K562 (cell line): ENCODE measurements at regions not wholly inside any gene's neighbourhood (a gene's known extent, or its start where the extent isn't known, plus 50 kb on each side); places are given as distances from the start of the nearest gene placed in this dataset.

Experiments used
- ATAC-seq: fragments of 200-7000 bp; cut with Tn5 transposase; 3 replicates; pipeline ENCODE4 v1.9.1; 2020; ENCODE audit warnings: moderate library complexity
- BruUV-seq: library from RNA; stranded (reverse); fragments of 400-500 nt; replicated peaks from 2 replicates; lab custom pipeline; 2021; lab: Mats Ljungman, UMichigan
- CTCF ChIA-PET: fragments of 300-600 bp; formaldehyde crosslinking; extraction: SDS; loops from one replicate; lab custom pipeline; 2021; ENCODE audit warnings: low intra/inter-chr PET ratio; lab: Yijun Ruan, JAX
- POLR2A ChIA-PET: fragments of 300-600, 350-650 bp; sonication (Branson Sonifier 250); formaldehyde crosslinking; extraction: SDS; loops from one replicate; lab custom pipeline; 2021; ENCODE audit warnings: antibody characterized with exemption, inconsistent platforms; lab: Yijun Ruan, JAX
- DNase-seq, 4 experiments: peaks; one replicate each; pipeline versions ENCODE4 v3.0.0 to v3.0.0-alpha.2; 2011 to 2018; ENCODE audit warnings: low spot score in 3 of 4, mixed read lengths in 3 of 4; ENCODE audit errors: extremely low read depth in 1 of 4
- FAIRE-seq: peaks from 2 replicates; lab custom pipeline; 2011; peaks lifted over from hg19 to GRCh38; lab: Jason Lieb, UNC
- H2AFZ ChIP-seq: 2 replicates; pipeline ENCODE4 v1.6.0; 2011; ENCODE audit warnings: low read depth, low read length, control low read depth, inconsistent platforms
- H3K27ac ChIP-seq: fragments of 200-600 bp; 3 replicates; pipeline ENCODE4 v1.8.0; 2011; ENCODE audit warnings: low read depth, mild to moderate bottlenecking, control low read depth, inconsistent platforms, low read length, moderate library complexity, mixed read lengths; ENCODE audit errors: extremely low read depth
- H3K27me3 ChIP-seq, 2 experiments: fragments of 300-600 bp in 1 of 2; 2 replicates in 1 of 2; 3 replicates in 1 of 2; pipeline versions ENCODE4 v1.6.0 to v1.8.0; 2011; ENCODE audit warnings: inconsistent platforms in 2 of 2, low read length in 2 of 2, mild to moderate bottlenecking in 1 of 2, mixed read lengths in 1 of 2, moderate library complexity in 1 of 2; ENCODE audit not compliant: control insufficient read depth in 2 of 2, insufficient read depth in 2 of 2
- H3K36me3 ChIP-seq: fragments of 300-600 bp; 3 replicates; pipeline ENCODE4 v1.8.0; 2011; ENCODE audit warnings: mild to moderate bottlenecking, low read length, inconsistent platforms; ENCODE audit not compliant: control insufficient read depth, insufficient read depth
- H3K4me1 ChIP-seq, 2 experiments: fragments of 200-600 bp in 1 of 2; replicated peaks in 1 of 2; 2 replicates in 1 of 2; 3 replicates in 1 of 2; pipeline versions ENCODE4 v1.5.1 to v1.8.0; 2011; ENCODE audit warnings: inconsistent platforms in 2 of 2, low read length in 2 of 2, mild to moderate bottlenecking in 1 of 2, mixed read lengths in 1 of 2, moderate library complexity in 1 of 2; ENCODE audit not compliant: control insufficient read depth in 2 of 2, insufficient read depth in 2 of 2
- H3K4me2 ChIP-seq: 2 replicates; pipeline ENCODE4 v1.6.1; 2011; ENCODE audit warnings: low read length, control low read depth, inconsistent platforms, mixed read lengths; ENCODE audit not compliant: insufficient read depth
- H3K4me3 ChIP-seq: fragments of 200-600 bp; sonication (generic), shearing (Covaris generic); 2 replicates; pipeline ENCODE4 v1.5.1; 2016; ENCODE audit warnings: control low read depth, inconsistent platforms
- H3K79me2 ChIP-seq: fragments of 200-600 bp; 3 replicates; pipeline ENCODE4 v1.8.0; 2011; ENCODE audit warnings: low read length, inconsistent platforms; ENCODE audit not compliant: control insufficient read depth, insufficient read depth
- H3K9ac ChIP-seq, 2 experiments: 2 replicates each; pipeline versions ENCODE4 v1.6.0 to v1.6.1; 2011; ENCODE audit warnings: low read depth in 2 of 2, low read length in 2 of 2, control low read depth in 1 of 2, inconsistent platforms in 1 of 2, mild to moderate bottlenecking in 1 of 2, mixed read lengths in 1 of 2; ENCODE audit not compliant: insufficient read depth in 1 of 2
- H3K9me1 ChIP-seq: one replicate; pipeline ENCODE4 v1.6.0; 2011; ENCODE audit warnings: inconsistent platforms, mild to moderate bottlenecking, low read length, moderate library complexity; ENCODE audit not compliant: control insufficient read depth, insufficient read depth
- H3K9me3 ChIP-seq: replicated peaks from 2 replicates; pipeline ENCODE4 v1.5.1; 2011; ENCODE audit warnings: low read depth, low read length, inconsistent platforms; ENCODE audit not compliant: control insufficient read depth, insufficient read depth
- H4K20me1 ChIP-seq: replicated peaks from 2 replicates; pipeline ENCODE4 v1.6.1; 2011; ENCODE audit warnings: low read length, inconsistent platforms, mixed read lengths; ENCODE audit not compliant: control insufficient read depth, insufficient read depth
- CBFA2T2 ChIP-seq: fragments of 450-650 bp; conservative IDR thresholded peaks from 2 replicates; pipeline ENCODE4 v1.6.1; 2017; ENCODE audit warnings: mild to moderate bottlenecking
- FOXK2 ChIP-seq, 2 experiments: fragments of 450-650 bp; IDR thresholded peaks in 1 of 2; conservative IDR thresholded peaks in 1 of 2; 2 replicates each; pipeline ENCODE4 v1.6.1; 2016; ENCODE audit warnings: low read depth in 2 of 2, mild to moderate bottlenecking in 1 of 2
- GABPB1 ChIP-seq: sonication (generic); formaldehyde crosslinking; IDR thresholded peaks from 2 replicates; pipeline ENCODE4 v1.8.0; 2022; ENCODE audit warnings: mild to moderate bottlenecking, missing genetic modification reagents
- GATAD2B ChIP-seq: fragments of 450-650 bp; IDR thresholded peaks from 2 replicates; pipeline ENCODE4 v1.6.1; 2017; ENCODE audit warnings: mild to moderate bottlenecking, borderline replicate concordance
- GTF2B ChIP-seq: IDR thresholded peaks from 2 replicates; pipeline ENCODE4 v1.6.1; 2011; ENCODE audit not compliant: insufficient read length; ENCODE audit errors: extremely low read depth
- JUND ChIP-seq, 2 experiments: IDR thresholded peaks; 2 replicates in 1 of 2; 3 replicates in 1 of 2; pipeline ENCODE4 v1.6.1; 2011; ENCODE audit warnings: borderline replicate concordance in 2 of 2, low read depth in 2 of 2, low read length in 2 of 2, improper control_type of control experiment in 1 of 2, missing biosample characterization in 1 of 2, missing genetic modification characterization in 1 of 2, missing genetic modification reagents in 1 of 2
- LARP7 ChIP-seq: fragments of 450-650 bp; IDR thresholded peaks from 2 replicates; pipeline ENCODE4 v1.6.1; 2016
- MAFK ChIP-seq: IDR thresholded peaks from 2 replicates; pipeline ENCODE4 v1.6.1; 2011; ENCODE audit warnings: low read length, improper control_type of control experiment
- MLX ChIP-seq, 2 experiments: fragments of 450-650 bp in 1 of 2; sonication (generic) in 1 of 2; formaldehyde crosslinking; conservative IDR thresholded peaks; 2 replicates each; pipeline versions ENCODE4 v1.4.0 to v1.8.1; 2020 to 2022; ENCODE audit warnings: mild to moderate bottlenecking in 1 of 2, missing genetic modification reagents in 1 of 2
- NR2F6 ChIP-seq: fragments of 450-650 bp; formaldehyde crosslinking; IDR thresholded peaks from 2 replicates; pipeline ENCODE4 v1.4.0; 2020; ENCODE audit warnings: mild to moderate bottlenecking
- NR4A1 ChIP-seq, 2 experiments: fragments of 250-450 bp in 1 of 2; fragments of 450-650 bp in 1 of 2; sonication (Bioruptor Pico) in 1 of 2; IDR thresholded peaks; 2 replicates each; pipeline versions ENCODE4 v1.4.0 to v1.6.1; 2016 to 2020; ENCODE audit warnings: mild to moderate bottlenecking in 2 of 2, missing compliant biosample characterization in 1 of 2, missing genetic modification characterization in 1 of 2, moderate library complexity in 1 of 2
- RBM22 ChIP-seq: fragments of 200-400 bp; formaldehyde crosslinking; IDR thresholded peaks from 2 replicates; pipeline ENCODE4 v1.6.1; 2018; ENCODE audit warnings: low read length, low read depth; ENCODE audit not compliant: poor library complexity, severe bottlenecking
- RBM34 ChIP-seq: fragments of 200-400 bp; formaldehyde crosslinking; IDR thresholded peaks from 2 replicates; pipeline ENCODE4 v1.6.1; 2018; ENCODE audit warnings: low read length, borderline replicate concordance; ENCODE audit not compliant: insufficient read depth
- RFX7 ChIP-seq: fragments of 250-450 bp; sonication (Bioruptor Pico); IDR thresholded peaks from 2 replicates; pipeline ENCODE4 v1.5.1; 2021; ENCODE audit warnings: mild to moderate bottlenecking
- SAFB ChIP-seq: fragments of 200-400 bp; formaldehyde crosslinking; IDR thresholded peaks from 2 replicates; pipeline ENCODE4 v1.6.1; 2017; ENCODE audit warnings: low read depth, low read length, borderline replicate concordance
- SMAD2 ChIP-seq: fragments of 150-350 bp; IDR thresholded peaks from 2 replicates; pipeline ENCODE4 v1.6.1; 2014; ENCODE audit warnings: low read depth, mild to moderate bottlenecking, low read length
- STAT6 ChIP-seq: sonication (generic); formaldehyde crosslinking; IDR thresholded peaks from 2 replicates; pipeline ENCODE4 v1.8.1; 2023; ENCODE audit warnings: mild to moderate bottlenecking, missing genetic modification reagents
- TCF7L2 ChIP-seq: fragments of 150-350 bp; IDR thresholded peaks from 2 replicates; pipeline ENCODE4 v1.6.1; 2016; ENCODE audit warnings: low read depth, mild to moderate bottlenecking, low read length, moderate library complexity
- XRCC3 ChIP-seq: fragments of 450-650 bp; IDR thresholded peaks from 2 replicates; pipeline ENCODE4 v1.6.1; 2017; ENCODE audit warnings: mild to moderate bottlenecking, moderate library complexity
- ZFP36 ChIP-seq: fragments of 150-350 bp; IDR thresholded peaks from 2 replicates; pipeline ENCODE4 v1.6.1; 2018; ENCODE audit warnings: low read length, low read depth; ENCODE audit not compliant: partially characterized antibody
- WGBS: fragments of 100-300 bp; shearing (Covaris generic); methylation state at CpG from one replicate; pipeline ENCODE4 v1.1.6; 2016; ENCODE audit warnings: low coverage, mixed read lengths; ENCODE audit not compliant: insufficient coverage; ENCODE audit errors: missing lambda C conversion rate; 5-methylcytosine and 5-hydroxymethylcytosine counted together
- in situ Hi-C: fragments of 300-500 bp; cut with MboI; formaldehyde crosslinking; loops from 4 replicates; pipeline ENCODE4 v1.15.0; 2018; ENCODE audit warnings: inconsistent platforms, mixed read lengths
- intact Hi-C: fragments of 100-400 bp; cut with micrococcal nuclease; formaldehyde crosslinking; loops from 2 replicates; pipeline ENCODE4 v1.14.2; 2022

GRCh38 chr14:49056021-49056420, 530.2 kb downstream of the RPS29 start:
- Histone ChIP-seq H3K9me1 (no peaks in the 10 kb centered on the region), H3K4me2 (no peak overlapping the region), H3K27me3 (no peaks in the 10 kb centered on the region), H3K36me3 (no peaks in the 10 kb centered on the region), H4K20me1 (no peaks in the 10 kb centered on the region), H3K9ac (no peak overlapping the region), H3K9me3 (no peaks in the 10 kb centered on the region), H3K4me1 (no peaks in the 10 kb centered on the region), H3K79me2 (no peaks in the 10 kb centered on the region), H2AFZ (no peak overlapping the region), H3K4me3 (no peak overlapping the region), H3K27ac (no peak overlapping the region)
- DNase-seq (no peak), ATAC-seq (no peak), FAIRE-seq (no peak)
- BruUV-seq, result no TSS peak
- no peak for TF ChIP-seq NR2F6
- TF ChIP-seq CBFA2T2, result no peak
- no peak for TF ChIP-seq RFX7
- no peak for TF ChIP-seq RBM34
- TF ChIP-seq SAFB, result no peak
- no peak for TF ChIP-seq ZFP36
- TF ChIP-seq GTF2B, result no peak
- TF ChIP-seq MAFK, result no peak
- no peak for TF ChIP-seq GABPB1 (CRISPR knock-in tag)
- no peak for TF ChIP-seq FOXK2 (conservative IDR thresholded peaks at IDR 0.05 in 1 of 2, IDR thresholded peaks at IDR 0.05 in 1 of 2; ENCODE audit: low read depth in 2 of 2)
- TF ChIP-seq LARP7, result no peak
- no peak for TF ChIP-seq SMAD2
- no peak for TF ChIP-seq XRCC3
- TF ChIP-seq NR4A1 (CRISPR knock-in tag; IDR thresholded peaks at IDR 0.05), result no peak
- no peak for TF ChIP-seq NR4A1 (tag; IDR thresholded peaks at IDR 0.05)
- TF ChIP-seq TCF7L2, result no peak
- no peak for TF ChIP-seq MLX (CRISPR knock-in tag; conservative IDR thresholded peaks at IDR 0.05)
- TF ChIP-seq RBM22, result no peak
- TF ChIP-seq GATAD2B, result no peak
- no peak for TF ChIP-seq JUND (IDR thresholded peaks at IDR 0.05; ENCODE audit: borderline replicate concordance, low read depth, low read length)
- TF ChIP-seq JUND (tag; IDR thresholded peaks at IDR 0.05; ENCODE audit: borderline replicate concordance, low read depth, low read length), result no peak
- no peak for TF ChIP-seq STAT6 (CRISPR knock-in tag)
- POLR2A ChIA-PET, result no interaction called here
- intact Hi-C loops, result no loop called here
- in situ Hi-C loops, result no loop called here
- CTCF ChIA-PET, result no interaction called here
- 0% methylated on average over 1 of the region's 1 CpG for WGBS
